ENCODE measurements at regions not wholly inside any gene's neighbourhood (a gene's known extent, or its start where the extent isn't known, plus 50 kb on each side); places are given as distances from the start of the nearest gene placed in this dataset.
"Not testable (repeated sequence)": the region's sequence is repeated elsewhere in the genome, so short reads cannot be mapped to it uniquely, and the experiment has no call there.

- DNase-seq, result no peak
Measured at GRCh38 chr1:194476351-194476750, 1289.9 kb upstream of the B3GALT2 start.

DNA sequence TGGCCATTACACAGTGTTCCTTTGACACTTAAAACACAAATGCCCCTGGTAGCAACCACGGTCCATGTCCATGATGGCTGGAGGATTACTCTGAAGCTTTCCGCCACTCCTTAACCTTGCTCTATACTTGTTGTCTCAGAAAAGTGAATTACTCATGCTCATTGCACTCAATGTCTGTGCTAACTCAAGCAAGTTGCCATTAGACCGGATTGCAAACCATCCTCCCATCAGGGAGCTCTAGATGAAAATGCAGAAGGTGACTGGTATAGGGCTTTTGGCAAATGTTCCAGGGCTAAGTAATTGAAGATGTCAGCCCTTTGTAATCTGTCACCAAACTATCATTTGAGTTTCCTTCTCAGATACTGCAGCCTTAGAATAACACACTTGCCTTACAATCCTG is 1288.3 kb upstream of the B3GALT2 start:
- DNase-seq, result no peak

DNA sequence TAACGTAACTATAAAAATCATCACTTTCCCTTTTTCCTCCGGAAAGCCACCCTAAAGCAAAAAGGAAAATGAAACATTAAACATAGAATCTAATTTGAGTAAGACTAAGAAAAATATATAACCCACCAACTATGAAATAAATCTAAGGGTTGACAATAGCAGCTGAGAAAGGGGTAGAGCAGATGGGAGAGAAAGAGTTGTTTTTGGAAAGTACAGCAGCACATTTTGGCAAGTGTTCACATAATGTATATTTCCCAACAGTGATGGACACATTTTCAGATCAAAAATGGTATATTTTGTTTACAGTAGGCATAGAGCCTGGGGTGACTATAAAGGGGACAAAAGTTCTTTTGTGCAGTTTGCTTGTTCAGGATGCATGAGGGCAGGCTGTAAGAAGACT is 1287.4 kb upstream of the B3GALT2 start:
- DNase-seq, result no peak

- DNase-seq, result no peak
Measured at GRCh38 chr1:194469282-194469681, 1282.9 kb upstream of the B3GALT2 start.

DNA sequence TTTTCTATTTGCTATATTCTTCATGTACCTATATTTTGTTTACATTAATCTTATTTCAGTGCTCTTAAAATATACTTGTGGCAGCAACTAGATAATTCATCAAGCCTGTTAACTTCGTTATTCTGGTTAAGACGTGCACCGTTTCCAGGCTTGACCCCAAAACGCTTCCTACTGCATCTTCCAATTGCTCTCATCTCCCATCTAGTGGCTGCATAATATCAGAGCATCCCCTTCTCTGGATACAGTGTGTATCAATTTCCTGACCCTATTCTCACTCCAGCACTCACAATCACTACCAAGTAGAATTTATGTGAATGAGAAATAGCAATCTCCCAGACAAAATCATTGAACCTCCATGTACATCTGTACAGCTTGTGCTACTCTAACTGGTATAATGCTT is 1280.3 kb upstream of the B3GALT2 start:
- no peak for DNase-seq

DNA sequence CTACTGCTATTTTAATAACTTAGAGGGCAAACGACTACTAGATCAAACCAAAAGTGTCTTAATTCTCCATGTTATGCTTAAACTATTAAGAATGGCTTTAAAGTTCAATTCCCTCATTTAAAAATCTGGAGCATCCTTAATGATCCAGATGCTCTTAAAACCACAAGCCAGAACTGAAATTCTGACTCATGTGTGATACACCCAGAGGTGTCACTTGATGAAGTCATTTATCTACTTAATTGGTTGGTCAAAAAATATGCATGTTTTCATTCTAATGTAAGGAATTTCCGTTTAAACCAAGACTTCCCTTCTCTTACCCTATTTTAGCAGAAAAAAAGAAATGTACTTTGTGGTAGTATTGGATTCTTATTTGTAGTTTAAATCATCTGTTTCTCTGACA is 1261.2 kb upstream of the B3GALT2 start:
- DNase-seq, result no peak

- no peak for DNase-seq
Measured at GRCh38 chr1:194445244-194445643, 1258.8 kb upstream of the B3GALT2 start.

- DNase-seq, result no peak
Measured at GRCh38 chr1:194442901-194443575, 1256.6 kb upstream of the B3GALT2 start.

- DNase-seq, result no peak
Measured at GRCh38 chr1:194437135-194437534, 1250.7 kb upstream of the B3GALT2 start.

DNA sequence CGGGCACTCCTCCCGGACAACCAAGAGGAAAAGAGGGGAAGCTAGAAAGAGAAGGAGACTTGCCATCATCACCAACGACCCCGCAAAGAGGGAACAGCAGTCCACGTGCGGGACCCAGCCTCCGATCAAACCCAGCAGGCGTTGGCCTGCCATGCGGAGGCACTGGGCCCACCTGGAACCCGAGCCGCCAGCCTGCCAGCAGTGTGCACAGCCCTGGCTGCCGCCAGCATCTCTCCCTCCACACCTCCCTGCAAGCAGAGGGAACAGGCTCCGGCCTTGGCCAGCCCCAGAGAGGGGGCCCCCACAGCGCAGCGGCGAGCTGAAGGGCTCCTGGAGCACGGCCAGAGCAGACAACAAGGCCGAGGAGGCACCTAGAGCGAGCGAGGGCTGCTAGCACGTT is 1244.7 kb upstream of the B3GALT2 start:
- DNase-seq, result no peak

- DNase-seq, result no peak
Measured at GRCh38 chr1:194420706-194421105, 1234.3 kb upstream of the B3GALT2 start.

DNA sequence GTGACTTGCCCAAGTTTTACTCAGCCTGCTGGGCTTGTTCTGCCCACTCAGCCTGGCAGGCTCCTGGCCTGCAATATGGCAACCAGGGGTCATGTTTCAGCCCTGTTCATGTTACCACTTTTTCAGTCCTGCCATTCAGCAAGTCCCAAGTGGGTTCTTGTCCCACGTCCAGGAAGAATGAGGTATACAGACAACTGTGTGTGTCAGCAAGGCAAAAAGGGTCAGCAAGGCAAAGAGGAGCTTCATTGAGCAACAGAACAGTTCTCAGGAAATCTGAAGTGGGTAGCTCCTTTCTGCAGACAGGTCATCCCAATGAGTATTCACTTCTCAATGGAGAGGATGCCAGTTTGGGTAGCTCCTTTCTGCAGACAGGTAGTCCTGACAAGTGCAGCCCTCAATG is 1233.3 kb upstream of the B3GALT2 start:
- DNase-seq, result no peak

DNA sequence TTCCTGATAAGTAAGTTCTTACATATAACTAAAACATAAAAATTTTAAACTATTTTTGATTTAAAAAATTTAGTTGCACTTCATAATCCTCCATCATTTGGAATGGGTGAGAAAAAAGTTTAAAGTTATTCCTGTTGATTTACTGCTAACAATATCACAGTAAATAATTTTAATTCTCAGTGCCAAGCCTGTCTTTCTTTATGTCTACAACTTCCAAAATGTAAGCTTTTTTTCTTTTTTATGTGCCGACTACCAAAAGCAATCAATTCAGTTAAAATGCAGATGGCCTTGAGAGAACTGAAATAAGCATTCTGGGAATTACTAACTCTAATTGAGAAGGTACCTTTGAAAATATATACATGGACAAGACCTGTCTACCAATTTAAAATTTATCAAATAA is 1224.3 kb upstream of the B3GALT2 start:
- no peak for DNase-seq

- DNase-seq, result not testable (repeated sequence)
Measured at GRCh38 chr1:194407238-194407637, 1220.8 kb upstream of the B3GALT2 start.

DNA sequence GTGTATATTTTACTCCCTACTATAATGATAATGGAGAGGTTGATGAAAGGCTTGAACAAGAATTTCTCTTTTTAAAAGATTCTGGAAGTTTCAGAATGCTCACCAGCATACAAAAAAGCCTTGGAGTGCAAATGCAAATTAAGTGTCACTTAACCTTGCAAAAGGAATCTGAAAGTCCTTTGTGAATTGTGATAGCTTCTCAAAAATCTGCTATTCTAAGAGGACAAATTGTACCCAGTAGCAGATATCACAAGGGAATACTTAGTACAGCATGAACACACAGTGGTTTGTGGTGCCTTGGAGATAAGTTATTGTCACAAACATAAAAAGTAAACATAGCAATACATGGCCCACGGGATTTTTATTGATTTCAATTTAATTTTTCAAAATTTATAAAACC is 1208.3 kb upstream of the B3GALT2 start:
- DNase-seq, result no peak

GRCh38 chr1:194387531-194387930 is 1201.1 kb upstream of the B3GALT2 start:
- DNase-seq, result no peak

- DNase-seq, result no peak
Measured at GRCh38 chr1:194378517-194378916, 1192.1 kb upstream of the B3GALT2 start.

GRCh38 chr1:194374649-194375048 is 1188.2 kb upstream of the B3GALT2 start:
- no peak for DNase-seq

DNA sequence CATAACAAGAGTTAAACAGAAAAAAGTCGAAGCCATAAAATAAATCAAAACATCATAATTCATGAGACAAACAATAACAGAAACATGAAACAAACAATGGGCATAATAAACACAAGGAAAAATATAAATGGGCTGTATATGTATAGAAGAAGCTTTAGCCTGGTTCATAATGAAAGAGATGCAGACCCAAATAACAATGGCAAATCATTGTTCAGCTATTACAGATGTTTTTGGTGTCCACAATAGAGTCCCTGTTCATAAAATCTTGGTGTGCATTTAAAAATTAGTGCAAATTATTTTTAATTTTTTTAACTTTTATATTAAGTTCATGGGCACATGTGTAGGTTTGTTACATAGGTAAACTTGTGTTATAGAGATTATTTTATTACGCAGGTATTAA is 1185.9 kb upstream of the B3GALT2 start:
- no peak for DNase-seq

DNA sequence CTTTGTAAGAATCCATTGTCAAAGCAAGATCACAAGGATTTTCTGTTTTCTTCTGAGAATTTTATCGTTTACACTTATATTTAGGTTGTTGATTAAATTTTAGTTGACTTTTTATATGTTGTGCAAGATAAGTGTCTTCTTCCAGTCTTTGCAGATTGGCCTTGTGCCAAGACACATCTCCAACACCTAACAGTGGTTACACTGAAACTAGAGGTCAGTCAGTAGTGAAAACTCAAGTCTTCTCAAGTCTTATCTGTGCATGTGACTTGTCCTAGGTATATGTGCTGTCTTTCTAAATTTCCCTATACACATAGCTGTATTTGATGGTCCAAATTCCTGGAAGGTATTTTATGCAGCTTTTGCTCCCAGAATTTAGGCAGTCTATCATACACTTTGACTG is 1183.2 kb upstream of the B3GALT2 start:
- no peak for DNase-seq

DNA sequence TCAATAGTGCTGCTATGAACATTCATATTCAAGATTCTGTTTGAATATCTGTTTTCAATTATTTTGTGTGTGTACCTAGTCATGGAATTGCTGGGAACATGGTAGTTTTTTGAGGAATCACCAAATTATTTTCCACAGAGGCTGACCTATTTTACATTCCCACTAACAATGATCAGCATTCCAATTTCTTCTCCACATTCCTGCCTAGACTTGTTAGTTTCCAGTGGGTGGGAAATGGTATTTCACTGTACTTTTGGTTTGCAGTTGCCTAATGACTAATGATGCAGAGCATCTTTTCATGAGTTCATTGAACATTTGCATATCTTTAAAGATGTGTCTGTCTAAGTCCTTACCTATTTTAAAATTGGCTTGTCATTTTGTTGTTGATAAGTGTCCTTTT is 1182.6 kb upstream of the B3GALT2 start:
- DNase-seq, result no peak

DNA sequence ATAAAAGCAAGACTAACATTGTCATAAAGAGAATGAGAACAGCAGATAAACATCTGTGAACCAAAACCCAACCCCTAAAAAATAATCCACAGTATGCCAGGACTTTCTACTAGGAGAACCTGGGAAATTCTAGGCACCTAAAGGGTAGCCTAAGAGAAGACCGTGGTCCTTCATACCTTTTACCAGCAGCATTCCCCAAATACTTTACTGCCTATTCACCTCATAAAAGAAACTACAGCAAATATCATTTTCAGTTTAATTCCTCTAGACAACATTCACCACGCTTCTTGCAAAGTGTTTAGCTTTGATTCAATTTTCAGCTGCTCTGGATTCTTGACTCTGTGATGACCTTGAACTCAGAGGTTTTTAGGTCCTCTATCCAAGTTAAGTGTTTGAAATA is 1180.7 kb upstream of the B3GALT2 start:
- no peak for DNase-seq

DNA sequence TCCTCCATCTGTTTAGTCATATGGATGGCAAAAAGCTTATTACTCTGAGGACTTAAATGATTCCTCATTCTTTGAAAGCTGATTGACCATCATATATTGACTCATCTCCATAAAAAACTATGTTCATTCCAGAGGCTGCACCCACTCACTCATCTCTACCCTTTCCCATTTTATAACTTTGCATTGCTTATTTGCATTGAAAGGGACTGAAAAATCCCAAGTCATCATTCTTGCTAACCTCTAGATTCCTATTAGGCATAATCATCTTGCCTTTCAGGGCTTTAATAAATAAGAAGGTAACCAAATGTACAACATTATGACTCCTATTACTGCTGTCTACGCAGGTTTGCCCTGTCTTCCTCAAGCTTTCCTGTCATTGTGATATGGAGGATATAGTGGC is 1180.3 kb upstream of the B3GALT2 start:
- DNase-seq, result no peak

- no peak for DNase-seq
Measured at GRCh38 chr1:194362327-194362726, 1175.9 kb upstream of the B3GALT2 start.

DNA sequence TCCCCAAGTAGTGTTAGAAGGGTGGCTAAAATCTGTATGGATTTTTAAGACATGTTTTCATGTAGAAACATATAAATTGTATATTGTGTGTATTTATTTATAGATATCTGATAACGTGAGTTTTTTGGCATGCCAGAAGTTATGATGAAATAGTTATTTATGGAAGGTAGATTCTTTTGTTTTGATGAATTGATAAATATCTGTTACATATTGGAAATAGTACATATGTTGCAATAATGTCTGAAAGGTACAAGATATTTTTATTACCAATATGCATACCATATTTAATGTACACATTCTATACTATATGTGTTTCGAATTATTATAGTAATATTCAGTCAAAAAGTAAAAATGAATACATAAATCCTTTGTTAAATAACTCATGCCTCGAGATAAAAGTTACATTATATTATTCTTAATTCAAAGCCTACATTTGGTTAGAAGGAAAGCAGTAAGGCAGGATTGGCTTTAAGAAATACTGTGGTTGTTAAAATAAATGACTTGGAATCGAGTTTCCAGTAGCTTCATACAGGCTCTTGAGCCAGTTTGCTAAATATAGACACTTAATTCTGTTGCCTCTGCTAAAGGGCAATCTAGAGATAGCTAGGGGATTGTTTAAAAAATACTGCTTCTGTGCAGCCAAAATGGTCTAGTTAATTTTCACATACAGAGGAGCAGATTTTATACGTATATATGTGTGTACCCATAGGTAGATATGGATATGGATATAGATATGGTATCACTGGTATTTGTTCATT is 1175.1 kb upstream of the B3GALT2 start:
- DNase-seq, result no peak
